ENCODE measurements at regions not wholly inside any gene's neighbourhood (a gene's known extent, or its start where the extent isn't known, plus 50 kb on each side); places are given as distances from the start of the nearest gene placed in this dataset.
"Not testable (repeated sequence)": the region's sequence is repeated elsewhere in the genome, so short reads cannot be mapped to it uniquely, and the experiment has no call there.

GRCh38 chr6:6940031-6941025 is 167.4 kb upstream of the RREB1 start:
- no peak for DNase-seq (ENCODE audit: low spot score)

GRCh38 chr6:6941201-6941600 is 166.6 kb upstream of the RREB1 start:
- no peak for DNase-seq (ENCODE audit: low spot score)

- no peak for DNase-seq (ENCODE audit: low spot score)
Observed at GRCh38 chr6:6942091-6942490, 165.7 kb upstream of the RREB1 start.

- DNase-seq (ENCODE audit: low spot score) = no peak
Observed at GRCh38 chr6:6942831-6943230, 164.9 kb upstream of the RREB1 start.

- DNase-seq (ENCODE audit: low spot score) = no peak
Observed at GRCh38 chr6:6943421-6943820, 164.3 kb upstream of the RREB1 start.

- DNase-seq (ENCODE audit: low spot score) = no peak
Observed at GRCh38 chr6:6946206-6947155, 161.3 kb upstream of the RREB1 start.

- no peak for DNase-seq (ENCODE audit: low spot score)
Observed at GRCh38 chr6:6950373-6951145, 157.2 kb upstream of the RREB1 start.

GRCh38 chr6:6951355-6951754 is 156.4 kb upstream of the RREB1 start:
- no peak for DNase-seq (ENCODE audit: low spot score)

- no peak for DNase-seq (ENCODE audit: low spot score)
Observed at GRCh38 chr6:6952484-6952883, 155.3 kb upstream of the RREB1 start.

- DNase-seq (ENCODE audit: low spot score) = not testable (repeated sequence)
Observed at GRCh38 chr6:6952927-6953326, 154.8 kb upstream of the RREB1 start.

- DNase-seq (ENCODE audit: low spot score) = no peak
Observed at GRCh38 chr6:6960571-6961251, 147.1 kb upstream of the RREB1 start.

GRCh38 chr6:6962086-6962485 is 145.7 kb upstream of the RREB1 start:
- DNase-seq (ENCODE audit: low spot score) = no peak

- no peak for DNase-seq (ENCODE audit: low spot score)
Observed at GRCh38 chr6:6962699-6963098, 145.1 kb upstream of the RREB1 start.

GRCh38 chr6:6963390-6963789 is 144.4 kb upstream of the RREB1 start:
- not testable (repeated sequence) for DNase-seq (ENCODE audit: low spot score)

- DNase-seq (ENCODE audit: low spot score) = no peak
Observed at GRCh38 chr6:6964675-6965074, 143.1 kb upstream of the RREB1 start.

- DNase-seq (ENCODE audit: low spot score) = no peak
Observed at GRCh38 chr6:6966127-6966526, 141.6 kb upstream of the RREB1 start.

- DNase-seq (ENCODE audit: low spot score) = no peak
Observed at GRCh38 chr6:6966569-6966968, 141.2 kb upstream of the RREB1 start.

GRCh38 chr6:6968357-6968730 is 139.4 kb upstream of the RREB1 start:
- no peak for DNase-seq (ENCODE audit: low spot score)

GRCh38 chr6:6968731-6969552 is 138.8 kb upstream of the RREB1 start:
- no peak for DNase-seq (ENCODE audit: low spot score)

- DNase-seq (ENCODE audit: low spot score) = peak; percentile 94
Observed at GRCh38 chr6:6969761-6970223, 138.0 kb upstream of the RREB1 start.
